IMR-90 (cell line): ENCODE measurements at regions not wholly inside any gene's neighbourhood (a gene's known extent, or its start where the extent isn't known, plus 50 kb on each side); places are given as distances from the start of the nearest gene placed in this dataset.
"Not testable (repeated sequence)": the region's sequence is repeated elsewhere in the genome, so short reads cannot be mapped to it uniquely, and the experiment has no call there.

Experiments
- ATAC-seq: fragments of 200-7000 bp; cut with Tn5 transposase; 2 replicates; pipeline ENCODE4 v1.9.1; 2020; ENCODE audit warnings: low read depth, mild to moderate bottlenecking, moderate library complexity
- BruUV-seq: library from RNA; stranded (reverse); fragments of 400-500 nt; replicated peaks from 2 replicates; lab custom pipeline; 2021; lab: Mats Ljungman, UMichigan
- CTCF ChIA-PET: fragments of 300-600 bp; formaldehyde crosslinking; extraction: SDS; loops from one replicate; lab custom pipeline; 2021; ENCODE audit warnings: antibody characterized with exemption; lab: Yijun Ruan, JAX
- POLR2A ChIA-PET: fragments of 300-600 bp; sonication (Branson Sonifier 250); formaldehyde crosslinking; loops from one replicate; lab custom pipeline; 2022; ENCODE audit warnings: antibody characterized with exemption; ENCODE audit not compliant: unreplicated experiment; lab: Charles Lee
- DNase-seq: peaks from one replicate; pipeline ENCODE4 v3.0.0; 2013
- H2AFZ ChIP-seq: replicated peaks from 2 replicates; pipeline ENCODE3; 2013; ENCODE audit warnings: low read length, mild to moderate bottlenecking; ENCODE audit not compliant: poor library complexity
- H2AK5ac ChIP-seq: 2 replicates; pipeline ENCODE4 v1.6.1; 2013; ENCODE audit warnings: low read depth, low read length, inconsistent platforms
- H2AK9ac ChIP-seq: replicated peaks from 2 replicates; pipeline ENCODE3; 2013; ENCODE audit warnings: mild to moderate bottlenecking, low read depth, low read length, moderate library complexity; ENCODE audit not compliant: poor library complexity
- H2BK120ac ChIP-seq: 2 replicates; pipeline ENCODE4 v1.6.1; 2013; ENCODE audit warnings: low read depth, low read length, inconsistent platforms
- H2BK15ac ChIP-seq: 3 replicates; pipeline ENCODE4 v1.6.1; 2013; ENCODE audit warnings: low read depth, low read length, inconsistent platforms
- H2BK20ac ChIP-seq: 2 replicates; pipeline ENCODE4 v1.6.1; 2013; ENCODE audit warnings: low read depth, mild to moderate bottlenecking, inconsistent platforms, low read length, moderate library complexity
- H2BK5ac ChIP-seq: 2 replicates; pipeline ENCODE4 v1.6.1; 2013; ENCODE audit warnings: mild to moderate bottlenecking, low read depth, low read length, inconsistent platforms; ENCODE audit not compliant: poor library complexity, severe bottlenecking
- H3K14ac ChIP-seq: replicated peaks from 2 replicates; pipeline ENCODE4 v1.6.1; 2013; ENCODE audit warnings: low read depth, low read length, inconsistent platforms
- H3K18ac ChIP-seq: 2 replicates; pipeline ENCODE4 v1.6.1; 2013; ENCODE audit warnings: low read depth, low read length, control low read depth
- H3K23ac ChIP-seq: 2 replicates; pipeline ENCODE4 v1.6.1; 2013; ENCODE audit warnings: low read depth, low read length, inconsistent platforms
- H3K27ac ChIP-seq: 2 replicates; pipeline ENCODE4 v1.5.1; 2013; ENCODE audit warnings: mild to moderate bottlenecking, control low read depth, low read length; ENCODE audit not compliant: insufficient read depth
- H3K27me3 ChIP-seq: 2 replicates; pipeline ENCODE4 v1.6.1; 2013; ENCODE audit warnings: low read length; ENCODE audit not compliant: control insufficient read depth, insufficient read depth
- H3K36me3 ChIP-seq: 2 replicates; pipeline ENCODE4 v1.6.1; 2013; ENCODE audit warnings: low read length, mixed read lengths; ENCODE audit not compliant: control insufficient read depth, insufficient read depth
- H3K4ac ChIP-seq: 2 replicates; pipeline ENCODE4 v1.6.1; 2013; ENCODE audit warnings: low read depth, low read length, inconsistent platforms
- H3K4me1 ChIP-seq: 2 replicates; pipeline ENCODE4 v1.6.1; 2013; ENCODE audit warnings: low read length, mixed read lengths; ENCODE audit not compliant: control insufficient read depth, insufficient read depth
- H3K4me2 ChIP-seq: 2 replicates; pipeline ENCODE4 v1.6.1; 2013; ENCODE audit warnings: low read depth, mild to moderate bottlenecking, control low read depth, low read length, moderate library complexity
- H3K4me3 ChIP-seq: 2 replicates; pipeline ENCODE4 v1.5.1; 2013; ENCODE audit warnings: low read depth, mild to moderate bottlenecking, control low read depth, low read length, moderate library complexity; ENCODE audit not compliant: insufficient read depth
- H3K56ac ChIP-seq: 2 replicates; pipeline ENCODE4 v1.6.1; 2013; ENCODE audit warnings: low read length, inconsistent platforms; ENCODE audit not compliant: insufficient read depth; ENCODE audit errors: extremely low read depth
- H3K79me1 ChIP-seq, 2 experiments: 2 replicates each; pipeline ENCODE4 v1.6.1; 2013; ENCODE audit warnings: low read length in 2 of 2, inconsistent platforms in 1 of 2, low read depth in 1 of 2
- H3K9ac ChIP-seq: 2 replicates; pipeline ENCODE4 v1.6.1; 2013; ENCODE audit warnings: low read depth, low read length, control low read depth
- H3K9me1 ChIP-seq: 2 replicates; pipeline ENCODE4 v1.6.1; 2013; ENCODE audit warnings: low read length, inconsistent platforms; ENCODE audit not compliant: insufficient read depth
- H3K9me3 ChIP-seq: 2 replicates; pipeline ENCODE4 v1.6.1; 2013; ENCODE audit warnings: low read length; ENCODE audit not compliant: control insufficient read depth, insufficient read depth
- H4K20me1 ChIP-seq: 2 replicates; pipeline ENCODE4 v1.6.1; 2013; ENCODE audit warnings: low read length, inconsistent platforms; ENCODE audit not compliant: insufficient read depth
- H4K5ac ChIP-seq: 2 replicates; pipeline ENCODE4 v1.6.1; 2013; ENCODE audit warnings: mild to moderate bottlenecking, low read depth, low read length, control low read depth
- H4K8ac ChIP-seq, 2 experiments: 2 replicates each; pipeline ENCODE4 v1.6.1; 2013; ENCODE audit warnings: low read depth in 2 of 2, low read length in 2 of 2, control low read depth in 1 of 2, inconsistent platforms in 1 of 2
- H4K91ac ChIP-seq: 2 replicates; pipeline ENCODE4 v1.6.1; 2013; ENCODE audit warnings: low read depth, low read length, inconsistent platforms; ENCODE audit not compliant: insufficient read depth
- dilution Hi-C: fragments of 300-500 bp; cut with HindIII; formaldehyde crosslinking; loops from one replicate; pipeline ENCODE4 v1.14.3; 2018; ENCODE audit warnings: low sequenced_read_pairs; ENCODE audit not compliant: unreplicated experiment
- in situ Hi-C: fragments of 300-500 bp; cut with MboI; formaldehyde crosslinking; loops from 3 replicates; pipeline ENCODE4 v1.14.3; 2019; ENCODE audit warnings: low sequenced_read_pairs, inconsistent platforms, mixed read lengths
- intact Hi-C: fragments of 100-400 bp; cut with micrococcal nuclease; formaldehyde crosslinking; loops from 2 replicates; pipeline ENCODE4 v1.10.0; 2022

DNA sequence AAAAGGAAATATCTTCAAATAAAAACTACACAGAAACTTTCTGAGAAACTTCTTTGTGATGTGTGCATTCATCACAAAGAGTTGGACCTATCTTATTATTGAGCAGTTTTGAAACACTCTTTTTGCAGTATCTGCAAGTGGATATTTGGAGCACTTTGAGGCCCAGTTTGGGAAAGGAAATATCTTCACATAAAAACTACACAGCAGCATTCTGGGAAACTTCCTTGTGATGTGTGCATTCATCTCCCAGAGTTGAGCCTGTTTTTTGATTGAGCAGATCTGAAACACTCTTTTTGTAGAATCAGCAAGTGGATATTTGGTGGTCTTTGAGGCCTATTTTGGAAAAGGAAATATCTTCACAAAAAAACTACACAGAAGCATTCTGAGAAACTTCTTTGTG lies 5163.5 kb upstream of the TPTE start:
- in situ Hi-C loops, H3K9me3 ChIP-seq, H4K5ac ChIP-seq, H4K91ac ChIP-seq, H3K9me1 ChIP-seq, H3K18ac ChIP-seq, DNase-seq, H3K4me3 ChIP-seq, intact Hi-C loops, H2BK120ac ChIP-seq, H2AK9ac ChIP-seq, H2AK5ac ChIP-seq, H3K27ac ChIP-seq, H3K14ac ChIP-seq, POLR2A ChIA-PET, H4K20me1 ChIP-seq, H3K4ac ChIP-seq, H3K36me3 ChIP-seq, H3K4me2 ChIP-seq, H3K23ac ChIP-seq, H2BK5ac ChIP-seq, H3K4me1 ChIP-seq, BruUV-seq, CTCF ChIA-PET, dilution Hi-C loops, H3K79me1 ChIP-seq, ATAC-seq, H4K8ac ChIP-seq, H2BK15ac ChIP-seq, H3K27me3 ChIP-seq, H2AFZ ChIP-seq, H3K9ac ChIP-seq, H3K56ac ChIP-seq, H2BK20ac ChIP-seq: not testable (repeated sequence)
